Panc1 (cell line): ENCODE measurements at regions not wholly inside any gene's neighbourhood (a gene's known extent, or its start where the extent isn't known, plus 50 kb on each side); places are given as distances from the start of the nearest gene placed in this dataset.

Source experiments
- ATAC-seq: fragments of 200-7000 bp; cut with Tn5 transposase; 2 replicates; pipeline ENCODE4 v1.9.1; 2020; ENCODE audit warnings: mild to moderate bottlenecking, moderate library complexity
- BruUV-seq: library from RNA; stranded (reverse); fragments of 400-500 nt; replicated peaks from 2 replicates; lab custom pipeline; 2021; lab: Mats Ljungman, UMichigan
- CTCF ChIA-PET: fragments of 300-600 bp; sonication (Branson Sonifier 250); formaldehyde crosslinking; loops from one replicate; lab custom pipeline; 2022; ENCODE audit warnings: antibody characterized with exemption; lab: Charles Lee
- POLR2A ChIA-PET: fragments of 300-600 bp; sonication (Branson Sonifier 250); formaldehyde crosslinking; loops from one replicate; lab custom pipeline; 2022; ENCODE audit warnings: antibody characterized with exemption; lab: Charles Lee
- DNase-seq: peaks from one replicate; pipeline ENCODE4 v3.0.0-alpha.2; 2010; ENCODE audit warnings: low read depth, low spot score
- H3K27ac ChIP-seq: 2 replicates; pipeline ENCODE4 v1.5.1; 2011; ENCODE audit warnings: mild to moderate bottlenecking, low read length, inconsistent platforms
- H3K27me3 ChIP-seq: fragments of 200-500 bp; sonication (Bioruptor generic); 2 replicates; pipeline ENCODE4 v1.6.0; 2014; ENCODE audit warnings: low read length, inconsistent platforms; ENCODE audit not compliant: control insufficient read depth, insufficient read depth
- H3K36me3 ChIP-seq: fragments of 200-500 bp; sonication (Bioruptor generic); 2 replicates; pipeline ENCODE4 v1.5.1; 2014; ENCODE audit warnings: inconsistent platforms, mild to moderate bottlenecking, low read length, moderate library complexity; ENCODE audit not compliant: control insufficient read depth, insufficient read depth
- H3K4me1 ChIP-seq: 2 replicates; pipeline ENCODE4 v1.5.1; 2011; ENCODE audit warnings: inconsistent platforms, mild to moderate bottlenecking, low read length, moderate library complexity; ENCODE audit not compliant: control insufficient read depth, insufficient read depth
- H3K4me3 ChIP-seq, 2 experiments: 2 replicates each; pipeline ENCODE4 v1.5.1; 2011 to 2012; ENCODE audit warnings: low read depth in 2 of 2, low read length in 2 of 2, mild to moderate bottlenecking in 2 of 2, inconsistent platforms in 1 of 2, moderate library complexity in 1 of 2
- H3K9me3 ChIP-seq: fragments of 200-500 bp; sonication (Bioruptor generic); 2 replicates; pipeline ENCODE4 v1.5.1; 2014; ENCODE audit warnings: low read depth, mild to moderate bottlenecking, inconsistent platforms, low read length, moderate library complexity; ENCODE audit not compliant: control insufficient read depth, insufficient read depth
- POLR2AphosphoS5 ChIP-seq: IDR thresholded peaks from 2 replicates; pipeline ENCODE4 v1.6.1; 2012; ENCODE audit warnings: mild to moderate bottlenecking, low read depth, low read length, moderate library complexity
- SIN3A ChIP-seq: IDR thresholded peaks from 2 replicates; pipeline ENCODE4 v1.6.1; 2012; ENCODE audit warnings: low read depth, mild to moderate bottlenecking, low read length, moderate library complexity, borderline replicate concordance; ENCODE audit not compliant: insufficient read depth
- TCF7L2 ChIP-seq: IDR thresholded peaks from 2 replicates; pipeline ENCODE4 v1.6.1; 2011; ENCODE audit warnings: mild to moderate bottlenecking, low read depth, low read length, inconsistent platforms
- in situ Hi-C: cut with HindIII; loops from 2 replicates; pipeline ENCODE4 v1.10.0; 2016; ENCODE audit warnings: low sequenced_read_pairs, low pct_unique_long_range_greater_than_20kb
- intact Hi-C: fragments of 100-400 bp; cut with micrococcal nuclease; formaldehyde crosslinking; loops from one replicate; pipeline ENCODE4 v1.10.0; 2022; ENCODE audit not compliant: unreplicated experiment
- TF ChIP-seq, protein P1 (sequence below), 2 experiments: IDR thresholded peaks; 2 replicates each; pipeline ENCODE4 v1.6.1; 2011 to 2012; ENCODE audit warnings: low read depth in 2 of 2, control low read depth in 1 of 2, low read length in 1 of 2, mild to moderate bottlenecking in 1 of 2, moderate library complexity in 1 of 2; ENCODE audit not compliant: insufficient read depth in 1 of 2
- TF ChIP-seq, protein P2 (sequence below): fragments of 450-650 bp; IDR thresholded peaks from 2 replicates; pipeline ENCODE4 v1.5.1; 2017; ENCODE audit warnings: mild to moderate bottlenecking

GRCh38 chr10:110419265-110419664 is 78.4 kb upstream of the DUSP5 start:
- TF ChIP-seq, protein P1, sequence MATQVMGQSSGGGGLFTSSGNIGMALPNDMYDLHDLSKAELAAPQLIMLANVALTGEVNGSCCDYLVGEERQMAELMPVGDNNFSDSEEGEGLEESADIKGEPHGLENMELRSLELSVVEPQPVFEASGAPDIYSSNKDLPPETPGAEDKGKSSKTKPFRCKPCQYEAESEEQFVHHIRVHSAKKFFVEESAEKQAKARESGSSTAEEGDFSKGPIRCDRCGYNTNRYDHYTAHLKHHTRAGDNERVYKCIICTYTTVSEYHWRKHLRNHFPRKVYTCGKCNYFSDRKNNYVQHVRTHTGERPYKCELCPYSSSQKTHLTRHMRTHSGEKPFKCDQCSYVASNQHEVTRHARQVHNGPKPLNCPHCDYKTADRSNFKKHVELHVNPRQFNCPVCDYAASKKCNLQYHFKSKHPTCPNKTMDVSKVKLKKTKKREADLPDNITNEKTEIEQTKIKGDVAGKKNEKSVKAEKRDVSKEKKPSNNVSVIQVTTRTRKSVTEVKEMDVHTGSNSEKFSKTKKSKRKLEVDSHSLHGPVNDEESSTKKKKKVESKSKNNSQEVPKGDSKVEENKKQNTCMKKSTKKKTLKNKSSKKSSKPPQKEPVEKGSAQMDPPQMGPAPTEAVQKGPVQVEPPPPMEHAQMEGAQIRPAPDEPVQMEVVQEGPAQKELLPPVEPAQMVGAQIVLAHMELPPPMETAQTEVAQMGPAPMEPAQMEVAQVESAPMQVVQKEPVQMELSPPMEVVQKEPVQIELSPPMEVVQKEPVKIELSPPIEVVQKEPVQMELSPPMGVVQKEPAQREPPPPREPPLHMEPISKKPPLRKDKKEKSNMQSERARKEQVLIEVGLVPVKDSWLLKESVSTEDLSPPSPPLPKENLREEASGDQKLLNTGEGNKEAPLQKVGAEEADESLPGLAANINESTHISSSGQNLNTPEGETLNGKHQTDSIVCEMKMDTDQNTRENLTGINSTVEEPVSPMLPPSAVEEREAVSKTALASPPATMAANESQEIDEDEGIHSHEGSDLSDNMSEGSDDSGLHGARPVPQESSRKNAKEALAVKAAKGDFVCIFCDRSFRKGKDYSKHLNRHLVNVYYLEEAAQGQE (IDR thresholded peaks at IDR 0.05; ENCODE audit: insufficient read depth in 1 of 2, low read depth in 2 of 2, low read length in 1 of 2) = no peak
- TF ChIP-seq, protein P2, sequence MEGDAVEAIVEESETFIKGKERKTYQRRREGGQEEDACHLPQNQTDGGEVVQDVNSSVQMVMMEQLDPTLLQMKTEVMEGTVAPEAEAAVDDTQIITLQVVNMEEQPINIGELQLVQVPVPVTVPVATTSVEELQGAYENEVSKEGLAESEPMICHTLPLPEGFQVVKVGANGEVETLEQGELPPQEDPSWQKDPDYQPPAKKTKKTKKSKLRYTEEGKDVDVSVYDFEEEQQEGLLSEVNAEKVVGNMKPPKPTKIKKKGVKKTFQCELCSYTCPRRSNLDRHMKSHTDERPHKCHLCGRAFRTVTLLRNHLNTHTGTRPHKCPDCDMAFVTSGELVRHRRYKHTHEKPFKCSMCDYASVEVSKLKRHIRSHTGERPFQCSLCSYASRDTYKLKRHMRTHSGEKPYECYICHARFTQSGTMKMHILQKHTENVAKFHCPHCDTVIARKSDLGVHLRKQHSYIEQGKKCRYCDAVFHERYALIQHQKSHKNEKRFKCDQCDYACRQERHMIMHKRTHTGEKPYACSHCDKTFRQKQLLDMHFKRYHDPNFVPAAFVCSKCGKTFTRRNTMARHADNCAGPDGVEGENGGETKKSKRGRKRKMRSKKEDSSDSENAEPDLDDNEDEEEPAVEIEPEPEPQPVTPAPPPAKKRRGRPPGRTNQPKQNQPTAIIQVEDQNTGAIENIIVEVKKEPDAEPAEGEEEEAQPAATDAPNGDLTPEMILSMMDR = no peak
- TF ChIP-seq POLR2AphosphoS5 = no peak
- intact Hi-C loops (no loop called here), in situ Hi-C loops (no loop called here)
- BruUV-seq = no TSS peak
- no peak for DNase-seq
- CTCF ChIA-PET = no interaction called here
- Histone ChIP-seq H3K27ac (no peak overlapping the region), H3K4me3 (no peak overlapping the region), H3K36me3 (no peaks in the 10 kb centered on the region), H3K27me3 (no peaks in the 10 kb centered on the region), H3K4me1 (peaks cover 7% of the 10 kb centered on the region; the same call in 1 of the 2 replicates), H3K9me3 (no peaks in the 10 kb centered on the region)
- ATAC-seq = no peak
- POLR2A ChIA-PET = no interaction called here

DNA sequence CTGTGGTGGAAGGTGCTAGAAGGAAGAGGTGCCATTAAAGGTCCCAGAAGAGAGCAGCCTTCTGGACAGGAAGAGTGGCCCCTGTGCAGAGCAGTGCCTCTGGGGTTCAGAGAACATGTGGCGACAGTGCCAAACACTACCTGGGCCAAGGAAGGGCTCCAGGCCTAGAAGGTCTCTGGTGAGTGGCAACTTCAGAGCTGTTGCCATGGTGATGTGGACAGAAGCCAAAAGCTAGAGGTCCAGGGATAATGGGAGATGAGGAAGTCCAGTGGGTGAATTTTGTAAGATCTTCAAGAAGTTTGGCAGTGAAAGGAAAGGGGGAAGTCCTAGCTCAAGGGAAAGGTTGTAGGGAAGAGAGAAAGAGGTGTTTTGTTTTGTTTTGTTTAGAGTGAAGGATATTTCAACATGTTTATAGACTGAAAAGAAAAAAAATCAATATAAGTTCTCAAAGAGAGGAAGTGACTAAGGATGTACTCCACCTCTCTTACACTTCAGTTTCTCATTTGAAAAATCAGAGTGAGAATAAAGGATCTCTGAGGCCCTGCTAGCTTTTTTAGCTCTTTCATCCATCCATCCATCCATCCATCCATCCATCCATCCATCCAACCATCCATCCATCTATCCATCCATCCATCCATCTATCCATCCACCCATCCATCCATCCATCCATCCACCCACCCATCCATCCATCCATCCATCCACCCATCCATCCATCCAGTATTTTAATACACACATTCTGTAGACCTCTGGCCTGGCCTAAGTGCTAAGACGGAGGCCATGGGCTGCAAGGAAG is 77.1 kb upstream of the DUSP5 start:
- Histone ChIP-seq H3K4me1 (no peaks in the 10 kb centered on the region), H3K27me3 (no peaks in the 10 kb centered on the region), H3K9me3 (no peaks in the 10 kb centered on the region), H3K27ac (no peak overlapping the region), H3K36me3 (no peaks in the 10 kb centered on the region), H3K4me3 (no peak overlapping the region)
- no peak for DNase-seq
- TF ChIP-seq TCF7L2 (no peak), POLR2AphosphoS5 (no peak), SIN3A (no peak)
- TF ChIP-seq, protein P2 = no peak
- TF ChIP-seq, protein P1 (IDR thresholded peaks at IDR 0.05; ENCODE audit: insufficient read depth in 1 of 2, low read depth in 2 of 2, low read length in 1 of 2) = no peak
- intact Hi-C loops = no loop called here
- peak; percentile 38; the same call in 1 of the 2 replicates for ATAC-seq
- CTCF ChIA-PET = interaction anchor here (0.8 kb wide), 1 partner anchor 15 kb away, joined by 4 read pairs; no protein-coding TSS in a partner anchor
- POLR2A ChIA-PET = no interaction called here
- in situ Hi-C loops = no loop called here
- no TSS peak for BruUV-seq
